HG03571 (cell line): ENCODE measurements at regions not wholly inside any gene's neighbourhood (a gene's known extent, or its start where the extent isn't known, plus 50 kb on each side); places are given as distances from the start of the nearest gene placed in this dataset.

Experiments
- ATAC-seq: cut with Tn5 transposase; IDR thresholded peaks from one replicate; pipeline ENCODE4 v1.9.1; 2021; ENCODE audit not compliant: unreplicated experiment

- ATAC-seq = no peak
Observed at GRCh38 chr10:6339891-6340290, 137.2 kb downstream of the PFKFB3 start.

DNA sequence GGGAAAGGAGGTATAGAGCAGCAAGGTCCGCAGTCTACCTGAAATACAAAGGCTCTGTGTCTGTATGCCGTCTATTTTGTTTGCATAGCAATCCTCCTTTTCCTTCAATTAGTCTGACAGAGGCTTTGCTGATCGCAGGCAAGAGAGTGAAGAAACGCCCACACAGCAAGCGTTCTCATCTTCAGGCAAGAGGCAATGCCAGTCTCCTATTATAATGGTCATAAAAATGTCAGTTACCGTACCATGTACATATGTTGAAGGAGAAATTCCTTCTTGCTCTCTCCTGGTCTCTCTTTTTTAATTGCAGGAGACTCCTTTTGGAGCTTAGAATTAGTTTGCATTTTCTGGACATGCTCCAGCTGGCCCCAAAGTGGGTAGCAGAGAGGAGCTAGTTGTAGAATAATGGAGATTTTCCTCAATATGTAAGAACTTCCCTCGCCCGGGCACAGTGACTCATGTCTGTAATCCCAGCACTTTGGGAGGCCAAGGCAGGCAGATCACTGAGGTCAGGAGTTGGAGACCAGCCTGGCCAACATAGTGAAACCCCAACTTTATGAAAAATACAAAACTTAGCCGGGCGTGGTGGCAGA lies 139.5 kb downstream of the PFKFB3 start:
- no peak for ATAC-seq

DNA sequence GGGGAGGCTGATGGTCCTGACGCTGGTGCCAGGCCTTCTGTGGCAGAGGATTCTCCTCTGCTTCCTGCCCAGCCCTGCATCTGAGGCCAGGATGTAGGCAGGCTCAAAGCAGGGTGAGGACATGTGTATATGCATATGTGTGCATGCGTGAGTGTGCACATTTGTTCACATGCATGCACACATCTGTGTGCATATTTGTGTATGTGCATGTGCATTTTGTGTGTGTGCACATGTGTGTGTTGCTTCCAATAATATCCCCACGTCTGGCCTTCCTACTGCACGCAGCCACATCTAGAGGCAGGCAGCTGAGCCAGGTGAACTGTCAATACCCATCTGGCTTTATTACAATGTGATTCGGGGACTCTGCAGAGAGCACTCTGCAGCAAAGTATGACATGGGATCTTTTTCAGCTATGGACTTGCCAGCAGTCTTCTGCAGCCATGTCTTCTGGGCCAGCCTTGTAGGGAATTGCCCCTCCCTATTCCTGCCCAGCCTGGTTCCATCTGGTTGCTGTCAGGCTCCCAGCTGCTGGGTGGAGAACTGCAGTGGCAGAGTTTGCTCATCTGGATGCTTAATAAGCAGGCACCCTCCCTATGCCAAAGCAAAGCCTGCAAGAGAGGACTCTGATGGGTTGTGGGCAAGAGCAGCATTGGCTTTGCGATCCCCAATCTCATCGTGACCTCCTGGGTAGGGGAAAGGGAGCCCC lies 140.7 kb downstream of the PFKFB3 start:
- no peak for ATAC-seq

- no peak for ATAC-seq
Observed at GRCh38 chr10:6345404-6345803, 142.7 kb downstream of the PFKFB3 start.

- no peak for ATAC-seq
Observed at GRCh38 chr10:6346631-6347030, 143.9 kb downstream of the PFKFB3 start.

DNA sequence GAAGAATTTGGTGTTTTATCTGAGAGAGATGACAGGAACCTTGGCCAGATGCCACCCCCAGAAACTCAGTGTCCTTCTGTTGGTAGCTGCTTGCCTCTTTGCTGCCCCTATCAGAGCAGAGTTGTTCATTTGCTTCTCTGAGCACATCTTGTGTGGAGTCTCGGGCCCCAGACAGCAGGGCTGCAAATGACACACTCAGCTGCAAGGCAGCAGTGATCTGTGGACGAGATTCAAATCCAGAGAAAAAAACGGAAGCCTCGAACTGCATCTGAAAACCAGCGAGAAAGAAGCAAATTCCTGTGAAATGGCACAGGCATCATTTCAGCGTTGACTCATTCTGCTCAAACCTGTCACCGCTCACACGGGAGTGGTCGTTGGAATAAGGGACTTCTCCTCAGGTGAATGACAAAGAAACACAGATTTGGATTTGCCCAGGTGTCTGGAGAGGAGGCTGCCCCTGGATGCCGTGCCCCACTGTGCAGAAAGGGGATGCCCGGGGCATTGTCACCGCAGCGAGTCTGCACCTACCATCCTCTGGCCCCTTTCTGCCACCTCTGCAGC lies 144.7 kb downstream of the PFKFB3 start:
- ATAC-seq = peak; percentile 28

DNA sequence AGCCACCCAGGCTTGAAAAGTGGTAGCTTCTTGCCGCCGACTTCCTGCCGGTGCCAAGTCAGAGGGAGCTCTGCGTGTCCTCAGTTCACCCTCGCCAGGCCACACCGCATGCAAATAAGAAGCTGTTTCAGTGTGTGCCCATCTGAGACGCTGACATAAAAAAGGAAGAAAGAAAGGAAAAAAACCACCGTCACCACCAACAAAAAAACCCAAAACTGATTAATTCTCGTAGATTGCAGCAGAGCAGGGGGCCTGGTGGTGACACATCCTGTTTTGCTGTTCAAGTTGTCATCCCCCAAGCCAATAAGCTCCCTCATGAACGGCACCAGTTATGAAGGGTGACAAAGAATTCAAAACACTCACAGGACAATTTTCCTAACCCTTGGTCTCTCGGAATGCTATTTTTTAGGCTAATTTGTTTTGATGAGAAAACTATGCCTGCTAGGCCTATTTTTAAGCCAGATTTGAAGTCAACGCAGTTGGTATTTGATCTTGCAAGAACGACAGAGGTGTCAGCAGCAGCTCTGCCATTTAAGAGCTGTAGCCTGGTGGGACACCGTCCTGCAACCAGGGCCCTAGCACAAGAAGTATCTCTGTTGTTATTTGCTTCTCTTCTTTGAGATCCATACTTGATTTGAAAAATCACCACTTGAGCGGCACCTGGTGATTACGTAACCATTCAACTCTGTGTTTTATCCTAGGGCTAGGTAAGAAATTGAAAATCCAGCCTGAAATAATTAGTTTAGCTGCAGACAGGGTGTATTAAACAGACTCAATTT lies 145.6 kb downstream of the PFKFB3 start:
- peak; percentile 96 for ATAC-seq

GRCh38 chr10:6349846-6350535 lies 147.3 kb downstream of the PFKFB3 start:
- ATAC-seq = no peak

DNA sequence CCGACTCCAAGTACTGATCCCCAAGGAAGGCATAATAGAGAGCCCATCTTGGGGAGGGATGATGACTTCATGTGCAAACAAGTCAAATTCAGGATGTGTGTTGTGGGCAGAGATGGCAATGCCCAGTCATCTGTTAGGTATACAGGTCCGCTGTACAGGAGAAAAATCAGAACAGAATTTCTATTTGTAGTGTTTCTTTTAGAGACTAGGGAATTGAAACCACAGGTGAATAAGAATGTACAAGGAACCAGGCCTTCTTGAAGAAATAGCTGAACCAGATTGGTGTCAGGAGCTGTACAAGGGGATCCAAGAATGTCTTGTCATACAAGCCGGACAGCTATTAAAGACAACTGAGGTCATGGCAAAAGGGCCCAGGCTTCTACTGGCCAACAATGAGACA lies 147.9 kb downstream of the PFKFB3 start:
- no peak for ATAC-seq

- ATAC-seq = no peak
Observed at GRCh38 chr10:6351495-6351894, 148.8 kb downstream of the PFKFB3 start.

DNA sequence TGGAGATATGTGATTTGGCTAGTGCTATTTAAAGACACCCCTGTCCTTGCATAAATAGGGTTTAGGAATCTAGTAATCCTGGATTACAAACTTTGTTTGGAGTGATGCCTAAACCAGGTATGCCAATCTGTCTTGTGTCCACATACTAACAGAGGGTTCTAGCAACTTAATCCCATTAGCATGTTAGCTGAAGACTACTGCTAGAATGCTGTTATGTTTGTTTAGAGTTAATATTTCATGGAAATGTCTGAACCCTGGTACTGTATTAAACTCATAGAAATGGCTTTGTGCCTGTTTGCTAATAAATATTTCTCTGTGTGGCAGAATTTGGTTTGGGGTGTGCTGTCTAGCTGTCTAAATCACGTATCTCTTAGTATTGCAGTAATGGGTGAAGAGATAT lies 150.8 kb downstream of the PFKFB3 start:
- ATAC-seq = no peak

DNA sequence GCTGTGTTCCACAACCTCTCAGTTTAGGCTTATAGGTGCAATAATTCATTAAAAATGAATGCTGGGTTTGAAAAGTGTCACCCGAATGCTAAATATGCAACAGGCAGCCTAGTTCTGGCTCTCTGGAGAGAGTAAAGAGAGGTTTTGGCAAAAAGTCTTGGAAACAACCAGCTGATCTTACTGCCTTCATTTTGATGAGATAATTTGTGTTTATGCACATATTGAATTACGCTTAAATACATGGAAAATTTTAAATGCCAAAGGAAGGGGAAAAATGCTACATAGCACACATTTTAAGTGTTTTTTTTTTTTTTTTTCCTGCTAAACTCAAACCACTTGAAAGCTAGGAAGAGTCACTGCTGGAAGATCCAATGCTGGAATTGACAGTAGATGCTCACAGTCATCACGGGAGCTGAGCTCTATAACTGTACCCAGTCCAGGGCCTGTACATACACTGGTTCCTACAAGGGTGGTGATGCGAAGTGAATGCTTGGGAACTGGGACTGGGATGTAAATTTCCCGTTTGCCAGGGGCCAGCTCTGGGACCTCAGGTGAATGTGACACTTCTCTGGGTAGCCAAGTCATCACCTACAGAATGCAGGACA lies 151.5 kb downstream of the PFKFB3 start:
- no peak for ATAC-seq

DNA sequence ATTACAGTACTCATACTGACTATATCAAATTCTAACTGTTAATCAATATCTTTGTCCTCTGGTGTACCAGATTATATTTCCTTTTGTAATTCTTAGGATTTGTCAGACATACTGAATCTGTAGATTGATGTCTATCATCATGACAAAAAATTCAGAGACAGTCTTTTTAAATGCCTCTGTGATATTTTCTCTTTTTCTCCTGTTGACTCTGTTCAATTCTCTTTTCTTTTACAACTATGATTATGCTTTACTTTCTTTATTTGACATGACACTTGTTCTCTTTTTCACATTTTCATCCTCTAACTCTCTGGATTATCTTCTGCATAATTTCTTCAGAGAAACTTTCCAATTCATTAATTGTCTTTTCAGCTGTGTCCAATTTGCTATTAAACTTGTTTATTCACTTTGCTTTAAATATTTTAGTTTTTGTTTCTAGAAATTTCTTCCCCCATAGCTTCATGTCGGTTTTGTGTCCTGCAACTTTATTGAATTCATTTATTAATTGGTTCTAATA lies 153.6 kb downstream of the PFKFB3 start:
- no peak for ATAC-seq

DNA sequence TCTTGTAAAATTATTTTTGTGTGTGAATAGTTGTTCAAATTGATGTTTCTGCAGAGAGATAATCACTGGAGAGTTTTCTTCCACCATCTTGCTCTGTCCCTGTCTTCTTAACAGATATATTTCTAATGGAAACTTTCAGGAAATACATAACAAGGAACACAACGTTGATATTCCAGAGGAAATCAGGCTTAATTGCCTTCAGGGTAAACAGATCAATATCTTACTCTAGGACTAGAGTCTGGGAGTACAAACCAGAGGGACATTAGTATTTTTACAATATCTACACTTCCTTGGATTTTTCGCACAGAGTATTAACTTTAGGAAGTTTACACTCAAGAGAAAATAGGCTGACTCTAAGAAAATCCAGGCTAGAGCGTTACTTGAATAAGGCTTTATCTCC lies 159.1 kb downstream of the PFKFB3 start:
- no peak for ATAC-seq

- ATAC-seq = no peak
Observed at GRCh38 chr10:6362879-6363278, 160.1 kb downstream of the PFKFB3 start.

GRCh38 chr10:6363511-6363910 lies 160.8 kb downstream of the PFKFB3 start:
- ATAC-seq = no peak

DNA sequence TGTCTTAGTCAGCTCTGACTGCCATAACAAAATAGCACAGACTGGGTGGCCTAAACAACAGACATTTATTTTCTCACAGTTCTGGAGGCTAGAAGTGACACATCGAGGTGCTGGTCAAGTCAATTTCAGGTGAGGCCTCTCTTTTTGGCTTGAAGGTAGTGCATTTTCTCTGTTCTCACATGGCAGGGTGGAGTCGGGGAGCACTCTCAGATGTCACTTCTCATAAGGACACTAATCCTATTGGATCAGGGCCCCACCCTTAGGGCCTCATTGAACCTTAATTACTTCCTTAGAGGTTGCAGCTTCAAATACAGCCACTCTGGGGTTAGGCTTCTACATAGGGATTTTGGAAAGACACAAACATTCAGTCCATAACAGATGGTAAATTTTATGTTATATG lies 161.6 kb downstream of the PFKFB3 start:
- no peak for ATAC-seq

DNA sequence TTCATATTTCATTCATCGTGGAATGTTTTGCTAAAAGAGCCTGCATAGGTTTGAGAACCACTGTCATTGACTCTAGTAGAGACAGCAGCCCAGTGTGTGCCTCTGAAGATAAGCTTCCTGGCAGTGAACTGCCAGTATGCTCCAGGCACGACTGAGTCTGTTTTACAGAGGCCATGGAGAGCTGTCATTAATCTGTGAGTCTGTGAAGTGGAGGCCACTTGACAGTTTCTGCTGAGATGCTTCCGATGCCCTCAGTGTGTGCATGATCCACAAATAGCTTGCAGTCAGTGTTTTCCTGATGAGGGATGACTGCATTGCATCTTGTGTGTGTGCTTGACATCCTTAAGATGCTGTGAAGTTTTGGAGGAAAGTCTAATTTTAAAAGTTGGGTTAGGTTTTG lies 162.2 kb downstream of the PFKFB3 start:
- no peak for ATAC-seq

- ATAC-seq = no peak
Observed at GRCh38 chr10:6365384-6365783, 162.7 kb downstream of the PFKFB3 start.
